Neural progenitor cell (in vitro differentiated cells): ENCODE measurements at regions not wholly inside any gene's neighbourhood (a gene's known extent, or its start where the extent isn't known, plus 50 kb on each side); places are given as distances from the start of the nearest gene placed in this dataset.

Experiments
- DNase-seq: peaks from one replicate; pipeline ENCODE4 v3.0.0-alpha.2; 2016; ENCODE audit warnings: low spot score
- H2AFZ ChIP-seq: fragments of 200-600 bp; sonication (generic); replicated peaks from 2 replicates; pipeline ENCODE4 v1.6.1; 2016; ENCODE audit warnings: antibody characterized with exemption
- H3F3A ChIP-seq: fragments of 200-600 bp; sonication (generic); 2 replicates; pipeline ENCODE4 v1.6.1; 2016; ENCODE audit warnings: antibody characterized with exemption, low read depth
- H3K27ac ChIP-seq: fragments of 200-600 bp; sonication (generic); 2 replicates; pipeline ENCODE4 v1.5.1; 2016; ENCODE audit warnings: mild to moderate bottlenecking
- H3K27me3 ChIP-seq: fragments of 200-600 bp; sonication (generic); 2 replicates; pipeline ENCODE4 v1.6.1; 2016; ENCODE audit warnings: mild to moderate bottlenecking, moderate library complexity
- H3K36me3 ChIP-seq: fragments of 200-600 bp; sonication (generic); 2 replicates; pipeline ENCODE4 v1.5.1; 2016
- H3K4me1 ChIP-seq: fragments of 200-600 bp; sonication (generic); 2 replicates; pipeline ENCODE4 v1.6.1; 2016; ENCODE audit warnings: mixed run types
- H3K4me2 ChIP-seq: fragments of 200-600 bp; sonication (generic); 2 replicates; pipeline ENCODE4 v1.6.1; 2016
- H3K4me3 ChIP-seq: fragments of 200-600 bp; sonication (generic); 2 replicates; pipeline ENCODE4 v1.5.1; 2016
- H3K79me2 ChIP-seq: fragments of 200-600 bp; sonication (generic); 2 replicates; pipeline ENCODE4 v1.6.1; 2016; ENCODE audit warnings: low read depth
- H3K9ac ChIP-seq: fragments of 200-600 bp; sonication (generic); 2 replicates; pipeline ENCODE4 v1.6.1; 2016
- H3K9me3 ChIP-seq: fragments of 200-600 bp; sonication (generic); 2 replicates; pipeline ENCODE4 v1.5.1; 2016; ENCODE audit warnings: low read depth
- H4K20me1 ChIP-seq: fragments of 200-600 bp; sonication (generic); 2 replicates; pipeline ENCODE4 v1.6.1; 2016; ENCODE audit warnings: low read depth
- H3K27ac Mint-ChIP-seq: 3 replicates; pipeline ENCODE4 v1.8.0; 2021; ENCODE audit warnings: mixed read lengths
- H3K27me3 Mint-ChIP-seq: 2 replicates; pipeline ENCODE4 v1.8.0; 2022; ENCODE audit warnings: low read depth, mild to moderate bottlenecking, inconsistent platforms, moderate library complexity, mixed read lengths; ENCODE audit not compliant: insufficient read depth
- H3K36me3 Mint-ChIP-seq: 3 replicates; pipeline ENCODE4 v1.8.0; 2021; ENCODE audit warnings: mixed read lengths
- H3K4me1 Mint-ChIP-seq: 3 replicates; pipeline ENCODE4 v1.8.0; 2021; ENCODE audit warnings: mixed read lengths
- H3K4me3 Mint-ChIP-seq: 3 replicates; pipeline ENCODE4 v1.8.0; 2021; ENCODE audit warnings: mild to moderate bottlenecking, moderate library complexity, mixed read lengths
- H3K9me3 Mint-ChIP-seq: 3 replicates; pipeline ENCODE4 v1.8.0; 2020; ENCODE audit warnings: mixed read lengths
- CTCF ChIP-seq: fragments of 200-600 bp; sonication (generic); IDR thresholded peaks from 2 replicates; pipeline ENCODE4 v1.5.1; 2017; ENCODE audit warnings: antibody characterized with exemption, mild to moderate bottlenecking
- EZH2 ChIP-seq: fragments of 200-600 bp; sonication (generic); IDR thresholded peaks from 2 replicates; pipeline ENCODE4 v1.6.1; 2017; ENCODE audit warnings: antibody characterized with exemption, mild to moderate bottlenecking, moderate library complexity
- EZH2phosphoT487 ChIP-seq: fragments of 200-600 bp; sonication (generic); IDR thresholded peaks from 2 replicates; pipeline ENCODE4 v1.6.1; 2017; ENCODE audit warnings: antibody characterized with exemption

GRCh38 chr9:7407246-7407645 is 392.3 kb downstream of the DMAC1 start:
- no peak overlapping the region for H3K4me2 ChIP-seq
- no peaks in the 10 kb centered on the region for H4K20me1 ChIP-seq
- no peaks in the 10 kb centered on the region for H3K27me3 ChIP-seq
- no peak overlapping the region for H3K27ac ChIP-seq
- H3K9ac ChIP-seq: no peak overlapping the region
- no peak for DNase-seq
- TF ChIP-seq EZH2 (no peak), EZH2phosphoT487 (no peak), CTCF (no peak)
- no peak overlapping the region for H2AFZ ChIP-seq
- Mint-ChIP-seq H3K9me3 (no peaks in the 10 kb centered on the region), H3K36me3 (no peaks in the 10 kb centered on the region), H3K4me1 (no peaks in the 10 kb centered on the region), H3K4me3 (no peak overlapping the region), H3K27ac (no peak overlapping the region), H3K27me3 (no peaks in the 10 kb centered on the region)
- H3K4me1 ChIP-seq: peaks cover 10% of the 10 kb centered on the region
- H3K36me3 ChIP-seq: no peaks in the 10 kb centered on the region
- no peaks in the 10 kb centered on the region for H3K9me3 ChIP-seq
- H3F3A ChIP-seq: peaks cover 10% of the 10 kb centered on the region
- H3K79me2 ChIP-seq: no peaks in the 10 kb centered on the region
- no peak overlapping the region for H3K4me3 ChIP-seq

GRCh38 chr9:7405924-7406604 is 393.5 kb downstream of the DMAC1 start:
- H3K9ac ChIP-seq: no peak overlapping the region
- H3K79me2 ChIP-seq: no peaks in the 10 kb centered on the region
- H3K4me3 Mint-ChIP-seq: no peak overlapping the region
- no peak for DNase-seq
- no peaks in the 10 kb centered on the region for H3K27me3 ChIP-seq
- H3K27ac Mint-ChIP-seq: no peak overlapping the region
- peaks cover 16% of the 10 kb centered on the region for H3K4me1 ChIP-seq
- no peaks in the 10 kb centered on the region for H3K36me3 Mint-ChIP-seq
- TF ChIP-seq EZH2phosphoT487: no peak
- no peak for TF ChIP-seq CTCF
- TF ChIP-seq EZH2: no peak
- no peak overlapping the region for H3K4me3 ChIP-seq
- H3K36me3 ChIP-seq: no peaks in the 10 kb centered on the region
- H3K9me3 Mint-ChIP-seq: no peaks in the 10 kb centered on the region
- H3K27me3 Mint-ChIP-seq: no peaks in the 10 kb centered on the region
- no peak overlapping the region for H3K4me2 ChIP-seq
- no peaks in the 10 kb centered on the region for H3K9me3 ChIP-seq
- H3K27ac ChIP-seq: no peak overlapping the region
- no peak overlapping the region for H2AFZ ChIP-seq
- peaks cover 8% of the 10 kb centered on the region for H3K4me1 Mint-ChIP-seq
- peaks cover 15% of the 10 kb centered on the region for H3F3A ChIP-seq
- H4K20me1 ChIP-seq: no peaks in the 10 kb centered on the region

GRCh38 chr9:7403839-7404487 is 395.6 kb downstream of the DMAC1 start:
- Mint-ChIP-seq H3K36me3 (no peaks in the 10 kb centered on the region), H3K4me1 (peaks cover 12% of the 10 kb centered on the region)

More at GRCh38 chr9:7403839-7404487, 395.6 kb downstream of the DMAC1 start:
- no peak overlapping the region for H2AFZ ChIP-seq
- no peak overlapping the region for H3K27ac ChIP-seq
- no peaks in the 10 kb centered on the region for H3K27me3 ChIP-seq
- no peak overlapping the region for H3K9ac ChIP-seq
- TF ChIP-seq EZH2: no peak
- TF ChIP-seq EZH2phosphoT487: no peak
- TF ChIP-seq CTCF: no peak
- H3K4me1 ChIP-seq: peaks cover 21% of the 10 kb centered on the region
- no peak overlapping the region for H3K4me3 Mint-ChIP-seq
- no peak overlapping the region for H3K4me3 ChIP-seq
- no peaks in the 10 kb centered on the region for H3K27me3 Mint-ChIP-seq
- H3F3A ChIP-seq: peaks cover 15% of the 10 kb centered on the region
- H3K9me3 ChIP-seq: no peaks in the 10 kb centered on the region
- H3K27ac Mint-ChIP-seq: no peak overlapping the region
- H3K36me3 ChIP-seq: no peaks in the 10 kb centered on the region
- H3K9me3 Mint-ChIP-seq: no peaks in the 10 kb centered on the region
- no peaks in the 10 kb centered on the region for H3K79me2 ChIP-seq
- no peak for DNase-seq
- H4K20me1 ChIP-seq: no peaks in the 10 kb centered on the region
- H3K4me2 ChIP-seq: no peak overlapping the region
